Testis (tissue), 2 donors: ENCODE measurements at regions not wholly inside any gene's neighbourhood (a gene's known extent, or its start where the extent isn't known, plus 50 kb on each side); places are given as distances from the start of the nearest gene placed in this dataset.

Source experiments
- POLR2A ChIP-seq: fragments of 450-650 bp; IDR thresholded peaks from one replicate; pipeline ENCODE4 v1.6.1; 2017; ENCODE audit warnings: antibody characterized with exemption, mild to moderate bottlenecking, moderate library complexity
- TF ChIP-seq, protein P1 (sequence below), 3 experiments: fragments of 450-650 bp in 2 of 3; fragments of 200-600 bp in 1 of 3; sonication (generic) in 1 of 3; IDR thresholded peaks; one replicate each; pipeline ENCODE4 v1.5.1; 2016 to 2019; ENCODE audit warnings: antibody characterized with exemption in 3 of 3, mild to moderate bottlenecking in 2 of 3, moderate library complexity in 1 of 3

DNA sequence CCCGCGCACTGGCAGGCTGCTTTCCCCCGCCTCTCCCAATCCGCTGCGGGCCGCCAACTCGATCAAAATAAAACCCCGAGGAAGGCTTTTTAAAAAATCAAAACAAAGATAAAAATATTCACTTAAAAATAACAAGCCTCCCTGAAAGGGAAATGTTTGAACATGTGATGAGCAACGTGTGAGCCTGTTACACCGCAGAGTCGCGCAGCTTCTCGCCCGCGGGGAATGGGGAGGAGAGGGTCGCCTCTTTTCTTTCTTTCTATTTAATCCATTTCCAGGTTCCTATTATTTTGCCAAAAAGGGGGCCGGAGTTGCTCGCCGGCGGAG, 326.0 kb upstream of the F9 start:
- TF ChIP-seq, protein P1, sequence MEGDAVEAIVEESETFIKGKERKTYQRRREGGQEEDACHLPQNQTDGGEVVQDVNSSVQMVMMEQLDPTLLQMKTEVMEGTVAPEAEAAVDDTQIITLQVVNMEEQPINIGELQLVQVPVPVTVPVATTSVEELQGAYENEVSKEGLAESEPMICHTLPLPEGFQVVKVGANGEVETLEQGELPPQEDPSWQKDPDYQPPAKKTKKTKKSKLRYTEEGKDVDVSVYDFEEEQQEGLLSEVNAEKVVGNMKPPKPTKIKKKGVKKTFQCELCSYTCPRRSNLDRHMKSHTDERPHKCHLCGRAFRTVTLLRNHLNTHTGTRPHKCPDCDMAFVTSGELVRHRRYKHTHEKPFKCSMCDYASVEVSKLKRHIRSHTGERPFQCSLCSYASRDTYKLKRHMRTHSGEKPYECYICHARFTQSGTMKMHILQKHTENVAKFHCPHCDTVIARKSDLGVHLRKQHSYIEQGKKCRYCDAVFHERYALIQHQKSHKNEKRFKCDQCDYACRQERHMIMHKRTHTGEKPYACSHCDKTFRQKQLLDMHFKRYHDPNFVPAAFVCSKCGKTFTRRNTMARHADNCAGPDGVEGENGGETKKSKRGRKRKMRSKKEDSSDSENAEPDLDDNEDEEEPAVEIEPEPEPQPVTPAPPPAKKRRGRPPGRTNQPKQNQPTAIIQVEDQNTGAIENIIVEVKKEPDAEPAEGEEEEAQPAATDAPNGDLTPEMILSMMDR (IDR thresholded peaks at IDR 0.05): no peak
- TF ChIP-seq POLR2A: no peak
